ENCODE measurements at regions not wholly inside any gene's neighbourhood (a gene's known extent, or its start where the extent isn't known, plus 50 kb on each side); places are given as distances from the start of the nearest gene placed in this dataset.

- TF ChIP-seq CTCF (CRISPR knock-in tag; IDR thresholded peaks at IDR 0.05) (no peak), KLF15 (CRISPR knock-in tag; IDR thresholded peaks at IDR 0.05; ENCODE audit: borderline replicate concordance) (no peak), PRDM15 (CRISPR knock-in tag; IDR thresholded peaks at IDR 0.05) (no peak), ZBTB3 (CRISPR knock-in tag; IDR thresholded peaks at IDR 0.05; ENCODE audit: borderline replicate concordance, low read depth) (no peak), CBX5 (CRISPR knock-in tag; IDR thresholded peaks at IDR 0.05; ENCODE audit: borderline replicate concordance) (no peak), FOXM1 (CRISPR knock-in tag; IDR thresholded peaks at IDR 0.05) (no peak), POLR2AphosphoS5 (IDR thresholded peaks at IDR 0.05; ENCODE audit: low read depth, low read length) (no peak), ZBTB2 (CRISPR knock-in tag; IDR thresholded peaks at IDR 0.05; ENCODE audit: low read depth) (no peak)
Observed at GRCh38 chr18:63042351-63042750, 277.2 kb downstream of the BCL2 start.

Measured in HepG2 (cell line).